Thyroid gland (tissue), 4 donors: ENCODE measurements at regions not wholly inside any gene's neighbourhood (a gene's known extent, or its start where the extent isn't known, plus 50 kb on each side); places are given as distances from the start of the nearest gene placed in this dataset.
A peak's percentile ranks its signal among the peaks of the same experiment; 100 is the strongest.

ENCODE experiments used
- DNase-seq, 2 donors: peaks; one replicate each; pipeline ENCODE4 v3.0.0-alpha.2; 2019
- H3K27ac ChIP-seq, 3 donors: fragments of 200-600 bp; sonication (generic); 1 replicate in 2 of 3; 2 replicates in 1 of 3; pipeline ENCODE4 v1.5.1; 2016 to 2019; ENCODE audit warnings: mild to moderate bottlenecking in 1 of 3, moderate library complexity in 1 of 3
- H3K27me3 ChIP-seq: fragments of 200-600 bp; sonication (generic); one replicate; pipeline ENCODE4 v1.5.1; 2019
- H3K36me3 ChIP-seq, 2 donors: fragments of 200-600 bp; sonication (generic); one replicate each; pipeline ENCODE4 v1.5.1; 2016 to 2019
- H3K4me1 ChIP-seq, 2 donors: fragments of 200-600 bp; sonication (generic); one replicate each; pipeline ENCODE4 v1.5.1; 2017 to 2019
- H3K4me3 ChIP-seq, 3 donors: fragments of 200-600 bp; sonication (generic); replicated peaks in 1 of 3; 1 replicate in 2 of 3; 2 replicates in 1 of 3; pipeline ENCODE4 v1.5.1; 2016; ENCODE audit warnings: mild to moderate bottlenecking in 1 of 3
- H3K9me3 ChIP-seq: fragments of 200-600 bp; sonication (generic); one replicate; pipeline ENCODE4 v1.5.1; 2017
- CTCF ChIP-seq, 6 experiments: fragments of 200-600 bp in 3 of 6; fragments of 450-650 bp in 3 of 6; sonication (generic) in 3 of 6; IDR thresholded peaks; one replicate each; pipeline ENCODE4 v1.5.1; 2016 to 2019; ENCODE audit warnings: antibody characterized with exemption in 6 of 6, mild to moderate bottlenecking in 2 of 6, inconsistent platforms in 1 of 6, moderate library complexity in 1 of 6
- POLR2A ChIP-seq, 2 donors: fragments of 450-650 bp; IDR thresholded peaks; one replicate each; pipeline ENCODE4 v1.6.1; 2017; ENCODE audit warnings: antibody characterized with exemption in 2 of 2, mild to moderate bottlenecking in 2 of 2, moderate library complexity in 1 of 2
- WGBS, 2 donors: methylation state at CpG; one replicate each; pipeline ENCODE4 v1.1.5; 2017; 5-methylcytosine and 5-hydroxymethylcytosine counted together
- intact Hi-C: fragments of 100-400 bp; cut with DNase I; formaldehyde crosslinking; loops from one replicate; pipeline ENCODE4 v1.15.1; 2023

GRCh38 chr20:40359131-40359912 lies 329.7 kb downstream of the MAFB start:
- no peaks in the 10 kb centered on the region for H3K4me1 ChIP-seq
- WGBS, 2 donors = 79 to 82% methylated on average over 5 of the region's 5 CpGs
- H3K27ac ChIP-seq = no peak overlapping the region
- DNase-seq = no peak
- no peaks in the 10 kb centered on the region for H3K9me3 ChIP-seq
- no peaks in the 10 kb centered on the region for H3K36me3 ChIP-seq
- H3K4me3 ChIP-seq = no peak overlapping the region
- no peak for TF ChIP-seq POLR2A (IDR thresholded peaks at IDR 0.05)
- no peak for TF ChIP-seq CTCF (IDR thresholded peaks at IDR 0.05)
- intact Hi-C loops = no loop called here
- no peaks in the 10 kb centered on the region for H3K27me3 ChIP-seq

GRCh38 chr20:40354880-40355279 lies 334.2 kb downstream of the MAFB start:
- Histone ChIP-seq H3K27me3 (no peaks in the 10 kb centered on the region), H3K9me3 (no peaks in the 10 kb centered on the region), H3K4me1 (no peaks in the 10 kb centered on the region), H3K4me3 (no peak overlapping the region), H3K36me3 (no peaks in the 10 kb centered on the region), H3K27ac (no peak overlapping the region)
- DNase-seq = no peak
- no peak for TF ChIP-seq POLR2A (IDR thresholded peaks at IDR 0.05)
- TF ChIP-seq CTCF (IDR thresholded peaks at IDR 0.05) = no peak
- intact Hi-C loops = no loop called here
- WGBS, 2 donors = 70 to 71% methylated on average over 1 of the region's 1 CpG

- intact Hi-C loops = no loop called here
- no peaks in the 10 kb centered on the region for H3K27me3 ChIP-seq
- H3K27ac ChIP-seq = no peak overlapping the region
- no peaks in the 10 kb centered on the region for H3K36me3 ChIP-seq
- H3K4me1 ChIP-seq = no peaks in the 10 kb centered on the region
- DNase-seq = no peak
- H3K4me3 ChIP-seq = no peak overlapping the region
- TF ChIP-seq POLR2A (IDR thresholded peaks at IDR 0.05) (no peak), CTCF (IDR thresholded peaks at IDR 0.05) (no peak)
- no peaks in the 10 kb centered on the region for H3K9me3 ChIP-seq
Measured at GRCh38 chr20:40343390-40343789, 345.6 kb downstream of the MAFB start.

GRCh38 chr20:40341561-40341960 lies 347.5 kb downstream of the MAFB start:
- DNase-seq = no peak
- Histone ChIP-seq H3K4me3 (no peak overlapping the region), H3K4me1 (no peaks in the 10 kb centered on the region), H3K36me3 (no peaks in the 10 kb centered on the region), H3K9me3 (no peaks in the 10 kb centered on the region), H3K27ac (no peak overlapping the region), H3K27me3 (no peaks in the 10 kb centered on the region)
- intact Hi-C loops = no loop called here
- TF ChIP-seq POLR2A (IDR thresholded peaks at IDR 0.05) = no peak
- TF ChIP-seq CTCF (IDR thresholded peaks at IDR 0.05) = no peak

- Histone ChIP-seq H3K4me3 (no peak overlapping the region), H3K9me3 (no peaks in the 10 kb centered on the region), H3K4me1 (peaks cover 0 to 4% of the 10 kb centered on the region in 2 donors), H3K27ac (no peak overlapping the region), H3K27me3 (no peaks in the 10 kb centered on the region), H3K36me3 (no peaks in the 10 kb centered on the region)
- 86 to 91% methylated on average over 2 of the region's 2 CpGs for WGBS, 2 donors
- TF ChIP-seq CTCF (IDR thresholded peaks at IDR 0.05) (no peak), POLR2A (IDR thresholded peaks at IDR 0.05) (no peak)
- peak in 1 of 2 donors; percentile 9 for DNase-seq
- intact Hi-C loops = no loop called here
Measured at GRCh38 chr20:40339661-40340449, 349.2 kb downstream of the MAFB start.
